GM04504 (cell line): ENCODE measurements at regions not wholly inside any gene's neighbourhood (a gene's known extent, or its start where the extent isn't known, plus 50 kb on each side); places are given as distances from the start of the nearest gene placed in this dataset.
"Not testable (repeated sequence)": the region's sequence is repeated elsewhere in the genome, so short reads cannot be mapped to it uniquely, and the experiment has no call there.

ENCODE experiments used
- DNase-seq: peaks from one replicate; pipeline ENCODE4 v3.0.0-alpha.2; 2012; ENCODE audit warnings: low read depth

DNA sequence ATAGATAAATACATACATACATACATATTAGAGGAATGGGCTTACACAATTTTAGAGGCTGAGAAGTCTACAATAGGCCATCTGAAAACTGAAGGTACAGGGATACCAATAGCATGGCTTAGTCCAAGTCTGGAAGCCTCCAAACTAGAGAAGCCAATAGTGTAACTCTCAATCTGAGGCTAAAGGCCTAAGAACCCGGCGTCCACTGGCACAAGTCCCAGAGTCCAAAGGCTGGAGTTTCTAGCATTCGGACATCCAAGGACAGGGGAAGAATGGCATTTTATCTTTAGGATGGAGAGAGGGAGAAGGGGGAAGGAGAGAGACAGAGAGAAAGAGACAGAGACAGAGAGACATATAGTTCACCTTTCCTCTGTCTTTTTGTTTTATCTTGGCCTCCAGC, 63.7 kb upstream of the SYT4 start:
- no peak for DNase-seq

DNA sequence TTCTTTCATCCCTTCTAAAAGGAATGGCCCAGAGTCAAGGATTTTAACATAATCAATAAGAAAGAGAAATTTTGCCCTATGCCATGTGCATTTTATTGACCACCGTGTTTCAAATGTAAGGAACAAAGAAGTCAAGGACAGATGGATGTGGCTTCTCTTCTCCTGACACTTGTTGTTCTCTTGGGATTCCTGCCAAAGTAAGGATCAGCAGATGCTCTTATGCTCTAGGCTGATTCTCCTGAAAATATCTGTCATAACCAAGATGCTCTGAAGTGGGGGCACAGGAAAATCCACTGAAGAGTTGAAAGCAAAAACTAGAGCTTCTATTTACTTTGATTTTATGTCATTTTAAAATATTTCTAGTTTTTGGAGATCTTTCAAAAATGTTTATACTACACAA, 72.9 kb upstream of the SYT4 start:
- no peak for DNase-seq

DNA sequence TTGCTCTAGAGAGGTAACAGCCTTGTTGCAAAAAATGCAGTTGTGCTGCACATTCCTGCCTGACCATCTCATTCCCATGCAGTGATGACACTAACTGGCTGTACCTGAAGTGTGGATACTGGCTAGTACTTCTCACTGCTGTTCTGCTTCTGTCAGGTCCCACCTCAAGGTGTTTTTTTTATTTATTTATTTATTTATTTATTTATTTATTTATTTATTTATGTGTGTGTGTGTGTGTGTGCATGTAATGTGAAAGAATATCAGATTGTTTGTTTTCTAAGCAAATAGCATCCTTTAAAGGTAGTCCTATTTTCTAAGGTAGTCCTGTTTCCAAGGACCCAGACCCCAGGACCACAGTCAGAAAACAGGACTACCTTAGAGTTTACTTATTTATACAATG, 87.2 kb upstream of the SYT4 start:
- DNase-seq: no peak

DNA sequence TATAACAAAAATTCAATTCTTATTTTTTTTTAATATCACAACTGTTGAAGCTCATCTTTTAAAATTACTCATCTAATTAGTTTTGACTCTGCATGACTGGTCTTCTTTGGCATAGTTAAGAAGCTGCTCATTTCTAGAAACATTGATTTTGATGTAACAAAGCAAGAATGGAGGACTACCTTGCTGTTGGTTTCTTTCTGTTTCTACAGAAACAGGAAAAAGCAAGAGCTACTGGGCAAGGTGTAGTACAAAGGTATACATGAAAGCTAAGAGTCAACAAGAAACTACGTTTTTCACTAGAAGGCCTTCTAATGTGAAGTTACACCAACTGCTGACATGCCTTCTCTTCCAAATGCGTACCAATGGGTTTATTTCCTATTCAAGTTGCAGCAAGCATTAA, 90.6 kb upstream of the SYT4 start:
- DNase-seq: no peak

DNA sequence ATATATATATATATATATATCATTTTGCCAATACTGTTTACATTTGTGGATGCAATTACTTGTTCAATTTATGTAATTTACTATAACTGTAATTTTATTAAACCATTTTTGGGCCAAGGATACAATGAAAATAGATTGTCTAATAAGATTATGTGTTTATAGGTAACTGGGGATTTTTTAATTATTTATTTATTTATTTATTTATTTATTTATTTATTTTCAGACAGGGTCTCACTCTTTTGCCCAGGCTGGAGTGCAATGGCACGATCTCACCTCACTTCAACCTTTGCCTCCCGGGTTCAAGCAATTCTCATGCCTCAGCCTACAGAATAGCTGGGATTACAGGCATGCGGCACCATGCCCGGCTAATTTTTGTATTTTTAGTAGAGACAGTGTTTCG, 92.0 kb upstream of the SYT4 start:
- DNase-seq: not testable (repeated sequence)

DNA sequence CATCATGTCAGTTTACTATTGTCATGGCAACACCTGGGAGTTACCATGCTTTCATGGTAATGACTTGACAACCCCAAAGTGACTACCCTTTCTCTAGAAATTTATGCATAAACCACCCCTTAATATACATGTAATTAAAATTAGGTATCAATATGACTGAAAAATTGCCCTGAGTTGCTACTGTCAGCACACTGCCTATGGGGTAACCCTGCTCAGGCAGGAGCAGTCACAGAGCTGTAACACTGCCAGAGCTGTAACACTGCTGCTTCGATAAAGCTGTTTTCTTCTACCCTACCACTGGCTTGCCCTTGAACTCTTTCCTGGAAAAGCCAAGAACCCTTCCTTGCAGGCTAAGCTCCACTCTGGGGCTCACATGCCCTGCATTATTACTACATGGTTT, 95.5 kb upstream of the SYT4 start:
- no peak for DNase-seq

DNA sequence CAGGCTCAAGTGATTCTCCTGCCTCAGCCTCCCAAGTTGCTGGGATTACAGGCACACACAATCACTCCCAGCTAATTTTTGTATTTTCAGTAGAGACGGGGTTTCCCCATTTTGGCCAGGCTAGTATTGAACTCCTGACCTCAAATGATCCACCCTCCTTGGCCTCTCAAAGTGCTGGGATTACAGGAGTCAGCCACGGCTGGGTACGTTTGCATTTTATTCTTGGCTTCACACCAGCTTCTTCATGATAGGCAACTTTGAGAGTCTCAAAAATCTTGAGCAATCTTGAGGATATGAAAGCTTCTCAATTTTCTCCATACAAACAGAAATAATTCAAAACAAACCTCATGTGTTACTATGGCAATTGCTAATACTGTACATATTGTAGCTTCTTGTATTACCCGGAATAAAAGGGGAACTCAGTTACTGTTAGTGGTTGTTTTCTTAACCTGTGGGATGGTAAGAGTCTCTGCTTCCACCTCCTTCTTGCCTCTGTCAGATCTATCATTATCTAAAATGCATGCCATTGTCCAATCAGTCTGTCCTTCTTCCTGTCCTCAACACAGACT, 102.9 kb upstream of the SYT4 start:
- DNase-seq: no peak

DNA sequence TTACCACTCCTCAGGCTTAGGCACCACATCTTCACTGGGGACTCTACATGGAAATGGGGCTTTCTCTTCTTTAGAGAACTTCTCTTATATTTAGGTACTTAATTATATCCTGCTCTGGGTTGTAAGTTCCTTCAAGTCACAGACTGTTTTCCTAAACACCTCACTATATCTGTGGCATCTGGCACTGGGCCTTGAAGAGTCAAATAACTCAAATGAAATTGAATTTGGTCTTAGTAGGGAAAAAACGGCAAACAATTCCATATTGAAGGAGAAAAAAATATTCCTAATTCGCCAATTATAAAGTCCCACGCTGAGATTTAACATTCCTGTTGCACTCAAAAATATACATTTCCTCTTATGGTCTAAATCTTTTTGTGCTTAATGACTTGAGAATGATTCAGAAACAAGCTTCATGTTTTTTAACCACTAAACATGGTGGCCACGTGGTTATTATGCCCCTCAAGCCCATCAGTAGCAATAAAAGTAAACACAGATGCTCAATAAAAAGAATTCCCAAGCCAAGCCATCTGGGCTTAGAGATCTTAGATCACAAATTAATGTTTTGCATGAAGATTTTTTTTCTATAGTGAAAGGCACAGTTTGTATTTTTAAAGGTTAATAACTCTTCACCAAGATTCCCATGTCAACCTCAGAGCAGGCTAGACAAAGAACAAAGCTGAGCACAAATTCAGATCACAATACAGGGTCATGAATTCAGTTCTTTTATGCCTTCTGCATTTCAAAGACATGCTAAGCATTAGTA, 105.5 kb upstream of the SYT4 start:
- DNase-seq: no peak

DNA sequence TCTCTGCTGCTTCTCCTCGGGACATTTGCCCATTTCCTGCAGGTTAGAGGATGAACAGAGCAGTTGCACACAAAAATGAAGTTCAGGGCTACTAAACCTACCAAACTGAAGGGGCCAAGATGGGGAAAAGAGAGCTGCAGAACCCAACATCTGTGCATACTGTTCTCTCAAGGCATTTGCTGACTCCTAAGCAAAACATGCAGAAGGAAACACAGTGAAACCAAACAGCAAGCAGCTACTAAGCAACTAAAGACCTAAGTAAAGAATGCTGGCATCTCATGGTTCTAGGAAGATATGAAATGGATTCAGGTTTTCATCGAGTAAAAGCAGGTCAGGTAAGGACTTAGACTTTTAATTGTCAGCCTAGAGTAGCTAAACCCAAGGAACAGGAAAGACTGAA, 111.9 kb upstream of the SYT4 start:
- no peak for DNase-seq

DNA sequence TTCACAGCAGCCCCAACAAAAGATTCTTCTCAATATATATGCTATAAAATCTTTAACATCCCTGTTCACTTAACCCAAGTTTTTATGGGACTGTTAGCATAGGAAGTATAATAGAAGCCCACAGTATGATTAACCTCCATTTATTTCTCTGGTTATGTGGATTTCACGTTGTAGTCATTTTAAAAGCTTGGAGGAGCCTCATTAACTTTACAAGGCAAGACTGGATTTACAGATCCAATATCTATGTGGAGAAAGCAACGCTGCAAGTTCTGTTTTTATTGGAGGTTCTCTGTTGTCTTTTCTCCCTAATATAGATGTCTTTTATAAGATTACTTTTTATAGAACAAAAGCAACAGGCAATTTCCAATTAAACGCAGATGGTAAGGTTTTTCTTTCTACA, 114.9 kb upstream of the SYT4 start:
- no peak for DNase-seq

DNA sequence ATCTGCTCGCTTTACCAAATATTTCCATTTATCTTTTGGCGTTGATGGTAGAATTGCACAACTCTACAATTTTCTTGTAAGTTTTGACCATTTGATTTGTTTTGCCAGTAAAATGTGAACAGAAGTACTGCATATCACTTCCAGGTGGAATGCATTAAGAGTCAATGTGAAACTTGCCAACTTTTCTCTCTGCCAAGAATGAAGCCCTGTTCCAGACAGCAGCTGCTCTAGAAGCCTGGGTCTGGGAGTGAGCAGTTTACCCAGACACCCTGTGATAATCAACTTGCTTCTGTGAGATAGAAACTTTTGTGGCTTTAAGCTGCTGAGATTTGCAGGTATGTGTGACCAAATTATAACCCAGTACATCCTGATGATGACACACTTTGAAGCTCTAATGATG, 115.9 kb upstream of the SYT4 start:
- DNase-seq: no peak

DNA sequence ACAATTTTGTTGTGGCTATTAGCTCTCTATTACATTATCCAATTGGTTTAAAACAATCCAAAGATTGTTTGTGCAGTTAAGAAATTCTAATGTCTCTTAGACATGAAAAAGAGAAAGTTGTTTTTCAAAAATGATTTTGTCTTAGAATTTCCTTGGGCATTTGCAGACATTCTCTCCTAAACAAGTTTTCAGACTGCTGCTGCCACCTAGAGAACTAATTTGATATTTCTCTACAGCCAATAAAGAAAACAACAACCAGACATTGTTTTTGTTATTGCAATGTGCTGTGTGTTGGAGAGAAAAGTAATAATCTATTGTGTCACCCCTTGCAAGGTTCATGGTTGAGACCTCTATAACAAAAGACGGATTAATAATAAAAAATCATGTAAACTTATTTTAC, 119.0 kb upstream of the SYT4 start:
- no peak for DNase-seq

DNA sequence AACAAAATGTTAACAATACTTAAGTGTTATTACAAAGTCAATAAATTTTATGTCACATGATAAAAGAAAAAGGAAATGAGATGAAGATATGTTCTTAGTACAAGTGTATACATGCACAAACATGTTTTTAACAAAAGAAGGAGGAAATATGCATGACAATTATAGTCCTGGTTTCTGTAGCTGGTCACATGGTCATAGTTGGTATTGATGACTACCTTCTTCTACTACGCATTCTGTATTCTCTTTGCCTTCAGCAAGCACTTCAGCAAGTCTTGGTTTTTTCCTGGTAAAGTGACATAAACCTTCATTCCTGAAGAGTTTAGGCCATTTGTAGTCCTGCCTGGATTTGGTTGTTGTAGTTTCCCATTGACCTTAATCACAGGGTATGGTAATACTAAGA, 121.3 kb upstream of the SYT4 start:
- no peak for DNase-seq

DNA sequence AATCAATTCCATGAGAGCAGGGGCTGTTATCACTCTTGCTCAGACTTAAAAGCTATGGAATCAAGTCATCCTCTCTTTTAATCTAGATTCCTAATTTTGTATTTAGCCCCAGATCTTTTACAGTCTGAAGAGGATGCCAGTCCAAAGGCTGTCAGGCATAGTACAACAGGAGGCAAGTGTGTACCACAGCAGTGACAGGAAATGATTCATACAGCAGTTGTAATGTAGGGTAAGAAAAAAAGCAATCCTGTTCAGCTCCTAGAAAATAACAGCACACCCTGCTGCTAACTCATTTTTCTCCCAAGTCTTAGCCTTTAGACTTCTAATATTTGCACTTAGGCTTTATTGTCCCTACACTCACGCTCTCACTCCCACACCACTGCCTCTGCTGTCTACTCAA, 127.8 kb upstream of the SYT4 start:
- no peak for DNase-seq

DNA sequence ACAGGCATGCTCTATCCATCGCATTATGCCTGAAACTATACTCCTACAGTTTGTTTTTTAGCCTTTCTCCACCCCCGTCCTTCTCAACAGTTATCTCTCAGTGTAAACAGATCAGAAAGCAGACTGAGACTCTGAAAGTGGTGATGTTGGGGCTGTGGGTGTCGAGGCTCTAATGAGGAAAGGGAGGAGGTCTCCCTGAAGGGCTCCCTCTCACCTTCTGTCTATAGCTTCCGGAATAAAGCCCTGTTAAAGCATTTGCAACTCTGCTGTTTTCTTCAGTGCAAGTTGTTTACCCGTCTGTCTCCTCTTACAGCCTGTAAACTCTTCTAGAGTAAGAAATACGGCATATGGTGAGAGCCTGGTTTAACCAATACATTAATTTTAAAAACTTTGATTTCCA, 136.7 kb upstream of the SYT4 start:
- DNase-seq: no peak

DNA sequence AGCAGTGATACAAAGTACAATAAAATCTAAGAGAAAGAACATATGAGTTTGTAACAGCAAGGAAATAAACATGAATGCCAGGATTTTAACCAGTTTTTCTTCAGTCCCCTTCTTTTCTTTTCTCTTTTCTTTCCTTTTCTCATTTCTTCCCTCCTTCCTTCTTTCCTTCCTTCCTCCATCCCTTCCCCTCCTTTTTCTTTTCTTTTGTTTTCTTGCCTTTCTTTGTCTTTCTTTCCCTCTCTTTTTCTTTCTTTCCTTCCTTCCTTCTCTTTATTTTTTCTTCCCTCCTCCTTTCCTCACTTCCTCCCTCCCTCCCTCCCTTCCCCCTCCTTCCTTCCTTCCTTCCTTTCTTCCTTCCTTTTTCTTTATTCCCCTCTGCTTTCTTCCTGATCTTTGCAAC, 142.8 kb upstream of the SYT4 start:
- DNase-seq: no peak

DNA sequence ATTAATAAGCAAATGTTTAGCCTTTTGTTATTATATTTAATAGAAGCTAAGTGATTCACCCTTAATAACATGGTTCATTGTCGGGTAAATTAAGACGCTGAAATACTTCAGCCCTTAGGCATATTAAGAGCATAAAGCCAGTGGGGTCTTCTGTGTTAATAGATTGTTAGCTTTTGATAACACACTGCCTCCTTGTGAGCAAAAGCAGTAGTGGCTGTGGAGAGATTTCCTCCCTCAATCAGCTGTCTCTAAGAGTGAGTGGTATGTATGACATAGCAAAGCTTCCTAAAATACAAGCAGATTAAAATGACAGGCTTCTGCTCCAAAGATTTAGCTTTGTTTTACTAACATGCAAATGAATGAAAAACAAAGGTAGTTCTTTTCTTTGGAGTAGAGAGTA, 143.7 kb upstream of the SYT4 start:
- DNase-seq: no peak

DNA sequence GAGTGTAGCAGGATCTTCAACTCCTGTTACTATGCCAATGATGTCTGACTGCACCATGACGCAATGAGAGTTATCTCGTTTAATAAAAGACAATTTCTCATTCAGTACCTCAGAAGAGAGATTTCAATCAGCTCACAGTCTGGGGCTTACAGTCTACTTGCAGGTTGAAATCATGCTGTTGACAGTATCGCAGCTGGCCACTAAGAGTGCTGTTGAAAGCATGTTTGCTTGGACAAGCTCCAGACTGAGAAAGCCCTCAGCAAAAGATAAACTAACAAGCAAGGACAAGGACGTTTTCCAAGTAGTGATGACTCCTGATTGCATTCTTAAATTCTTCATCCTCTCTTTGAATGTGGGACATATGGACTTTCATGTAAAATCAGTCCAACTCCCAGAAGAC, 145.2 kb upstream of the SYT4 start:
- no peak for DNase-seq

DNA sequence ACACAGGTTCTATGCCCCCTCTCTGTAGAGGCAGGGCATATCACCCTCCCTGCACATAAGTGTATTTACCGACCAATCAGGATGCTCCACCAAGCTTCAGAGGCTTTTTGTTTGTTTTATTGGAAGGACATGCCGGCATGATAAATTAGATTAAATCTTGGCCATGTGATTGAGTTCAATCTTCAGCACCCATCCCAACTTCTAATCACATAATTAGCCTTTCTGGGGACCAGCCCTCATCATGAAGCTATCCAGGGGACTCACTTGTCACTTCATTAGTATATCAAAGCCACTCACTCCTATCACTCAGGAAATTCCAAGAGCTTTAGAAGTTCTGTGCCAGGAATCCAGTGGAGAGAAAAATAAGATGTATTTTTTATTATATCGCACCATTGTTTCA, 158.6 kb upstream of the SYT4 start:
- DNase-seq: no peak

DNA sequence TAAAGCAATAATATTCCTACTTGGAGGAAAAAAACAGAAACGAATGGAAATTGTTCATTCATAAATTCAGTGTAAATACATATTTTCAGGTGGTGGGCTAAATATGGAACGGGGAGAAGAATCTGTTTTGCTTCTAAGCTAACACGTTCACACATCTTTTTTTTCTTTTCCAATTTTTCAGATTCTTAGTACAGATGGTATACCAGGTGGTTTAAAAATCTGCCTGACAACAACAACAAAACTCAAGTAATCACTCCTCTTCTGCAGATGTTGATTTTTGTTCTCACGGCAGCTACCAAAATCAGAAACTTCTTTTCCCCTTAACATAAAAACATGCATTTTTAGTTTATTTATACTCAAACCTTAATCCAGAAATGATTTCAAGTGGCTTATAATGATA, 164.8 kb upstream of the SYT4 start:
- no peak for DNase-seq

DNA sequence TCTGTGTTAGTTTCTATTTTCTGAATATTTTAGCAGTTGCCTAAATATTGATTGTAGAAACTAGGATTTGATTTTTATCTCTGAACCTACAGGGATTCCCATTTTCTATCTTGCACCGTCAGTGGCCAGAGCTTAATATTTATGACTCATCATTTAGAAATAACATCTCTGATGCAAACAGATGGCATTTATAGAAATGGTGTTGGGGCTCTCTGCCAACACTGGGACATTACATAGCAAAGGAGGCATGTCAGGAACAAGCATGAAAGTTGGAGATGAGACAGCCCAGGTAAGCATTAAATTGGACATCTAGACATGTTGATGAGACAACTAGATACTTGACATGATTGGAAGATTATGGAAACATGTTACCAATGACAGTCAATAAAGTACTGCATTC, 165.3 kb upstream of the SYT4 start:
- DNase-seq: no peak

DNA sequence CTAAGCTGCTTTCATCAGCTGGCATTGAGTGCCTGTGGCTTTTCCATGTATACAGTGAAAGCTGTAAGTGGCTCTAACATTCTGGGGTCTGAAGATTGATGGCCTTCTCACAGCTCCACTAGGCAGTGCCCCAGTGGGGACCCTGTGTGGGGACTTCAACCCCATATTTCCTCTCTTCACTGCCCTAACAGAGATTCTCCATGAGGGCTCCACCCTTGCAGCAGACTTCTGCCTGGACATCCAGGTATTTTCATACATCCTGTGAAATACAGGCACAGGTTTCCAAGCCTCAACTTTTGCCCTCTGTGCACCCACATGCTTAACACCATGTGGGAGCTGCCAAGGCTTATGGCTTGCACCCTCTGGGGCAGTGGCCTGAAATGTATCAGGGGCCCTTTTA, 188.2 kb upstream of the SYT4 start:
- no peak for DNase-seq

DNA sequence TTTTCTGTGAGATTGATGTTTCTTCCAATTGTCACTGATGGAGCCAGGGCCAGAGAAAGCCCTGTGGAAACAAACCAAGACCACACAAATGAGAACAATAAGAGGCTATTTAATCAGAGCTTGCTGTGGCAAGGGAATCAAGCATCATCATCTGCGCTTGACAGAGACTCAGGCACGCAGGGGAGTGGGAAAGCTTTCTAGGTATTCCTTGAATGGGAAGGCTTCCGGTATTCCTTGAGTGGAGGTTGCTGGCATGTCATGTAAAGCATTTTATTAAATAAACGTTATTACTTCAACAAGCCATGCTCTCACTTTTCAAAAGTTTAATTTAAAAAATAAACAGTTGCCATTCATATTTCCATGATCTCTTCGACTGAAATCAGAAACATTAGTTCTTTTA, 194.6 kb upstream of the SYT4 start:
- no peak for DNase-seq

DNA sequence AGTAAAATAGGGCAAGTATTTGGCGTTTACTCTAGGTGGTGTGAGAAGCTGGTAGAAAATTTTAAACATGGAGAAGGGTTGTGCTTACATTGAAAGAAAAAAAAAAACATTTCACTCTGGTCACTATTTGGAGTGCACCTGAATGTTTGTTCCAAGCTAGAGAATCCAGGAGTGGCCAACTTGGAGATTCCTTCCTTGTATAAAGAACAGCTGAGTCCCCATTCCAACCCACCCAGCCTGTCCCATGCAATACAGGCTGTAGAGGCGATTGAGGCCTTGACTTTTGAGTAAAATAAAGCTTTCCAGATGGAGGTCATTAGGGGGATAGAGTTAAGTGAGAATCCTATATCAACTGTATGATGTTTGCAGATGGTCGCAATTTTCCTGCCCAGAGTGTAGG, 203.8 kb upstream of the SYT4 start:
- no peak for DNase-seq
